Parathyroid adenoma (tissue), 2 donors: ENCODE measurements at regions not wholly inside any gene's neighbourhood (a gene's known extent, or its start where the extent isn't known, plus 50 kb on each side); places are given as distances from the start of the nearest gene placed in this dataset.

Experiments
- H2AFZ ChIP-seq: fragments of 300-600 bp; sonication (generic); one replicate; pipeline ENCODE4 v1.7.0; 2017; ENCODE audit warnings: antibody characterized with exemption, mild to moderate bottlenecking
- H3K27ac ChIP-seq: fragments of 300-600 bp; sonication (generic); one replicate; pipeline ENCODE4 v1.7.0; 2017
- H3K27me3 ChIP-seq: fragments of 300-600 bp; sonication (generic); one replicate; pipeline ENCODE4 v1.7.0; 2017; ENCODE audit warnings: low read length; ENCODE audit not compliant: control insufficient read depth, insufficient read depth
- H3K36me3 ChIP-seq: fragments of 300-600 bp; sonication (generic); one replicate; pipeline ENCODE4 v1.7.0; 2017; ENCODE audit warnings: low read length; ENCODE audit not compliant: control insufficient read depth, insufficient read depth
- H3K4me1 ChIP-seq: fragments of 300-600 bp; sonication (generic); one replicate; pipeline ENCODE4 v1.7.0; 2017; ENCODE audit warnings: control low read depth
- H3K4me2 ChIP-seq: fragments of 300-600 bp; sonication (generic); one replicate; pipeline ENCODE4 v1.7.0; 2017; ENCODE audit warnings: low read length
- H3K4me3 ChIP-seq: fragments of 300-600 bp; sonication (generic); one replicate; pipeline ENCODE4 v1.7.0; 2017; ENCODE audit warnings: low read depth, low read length
- H3K79me2 ChIP-seq: fragments of 300-600 bp; sonication (generic); one replicate; pipeline ENCODE4 v1.7.0; 2017; ENCODE audit warnings: control low read depth
- H3K9ac ChIP-seq: fragments of 300-600 bp; sonication (generic); one replicate; pipeline ENCODE4 v1.7.0; 2017; ENCODE audit warnings: mild to moderate bottlenecking
- H3K9me3 ChIP-seq: fragments of 300-600 bp; sonication (generic); one replicate; pipeline ENCODE4 v1.7.0; 2017; ENCODE audit warnings: low read length; ENCODE audit not compliant: control insufficient read depth
- TF ChIP-seq, protein P1 (sequence below): fragments of 300-600 bp; sonication (generic); IDR thresholded peaks from one replicate; pipeline ENCODE4 v1.7.0; 2017; ENCODE audit warnings: antibody characterized with exemption, mild to moderate bottlenecking
- donor health status: primary hyperparathyroidism.

DNA sequence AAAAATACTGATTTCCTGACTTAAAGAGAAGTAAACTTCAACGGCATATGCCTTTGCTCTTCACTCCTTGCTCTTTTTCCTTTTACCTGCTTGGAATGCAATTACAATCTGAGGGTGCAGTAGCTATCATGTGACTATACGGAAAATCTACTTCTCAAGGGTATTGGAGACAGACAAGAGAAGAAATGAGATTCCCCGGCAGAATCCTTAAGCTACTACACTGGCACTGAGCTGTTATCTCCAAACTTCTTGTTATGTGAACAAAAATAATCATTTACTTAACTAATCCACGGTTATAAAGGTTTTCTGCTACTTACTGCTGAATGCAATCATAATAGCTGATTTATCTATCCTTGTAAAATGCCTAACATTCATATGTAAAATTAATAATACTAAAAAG is 118.0 kb upstream of the IFNG-AS1 start:
- H3K9ac ChIP-seq, result no peak overlapping the region
- no peak overlapping the region for H3K27ac ChIP-seq
- H2AFZ ChIP-seq, result no peak overlapping the region
- H3K9me3 ChIP-seq, result no peaks in the 10 kb centered on the region
- H3K4me1 ChIP-seq, result no peaks in the 10 kb centered on the region
- no peaks in the 10 kb centered on the region for H3K79me2 ChIP-seq
- no peak overlapping the region for H3K4me3 ChIP-seq
- H3K27me3 ChIP-seq, result no peaks in the 10 kb centered on the region
- no peak overlapping the region for H3K4me2 ChIP-seq
- TF ChIP-seq, protein P1, sequence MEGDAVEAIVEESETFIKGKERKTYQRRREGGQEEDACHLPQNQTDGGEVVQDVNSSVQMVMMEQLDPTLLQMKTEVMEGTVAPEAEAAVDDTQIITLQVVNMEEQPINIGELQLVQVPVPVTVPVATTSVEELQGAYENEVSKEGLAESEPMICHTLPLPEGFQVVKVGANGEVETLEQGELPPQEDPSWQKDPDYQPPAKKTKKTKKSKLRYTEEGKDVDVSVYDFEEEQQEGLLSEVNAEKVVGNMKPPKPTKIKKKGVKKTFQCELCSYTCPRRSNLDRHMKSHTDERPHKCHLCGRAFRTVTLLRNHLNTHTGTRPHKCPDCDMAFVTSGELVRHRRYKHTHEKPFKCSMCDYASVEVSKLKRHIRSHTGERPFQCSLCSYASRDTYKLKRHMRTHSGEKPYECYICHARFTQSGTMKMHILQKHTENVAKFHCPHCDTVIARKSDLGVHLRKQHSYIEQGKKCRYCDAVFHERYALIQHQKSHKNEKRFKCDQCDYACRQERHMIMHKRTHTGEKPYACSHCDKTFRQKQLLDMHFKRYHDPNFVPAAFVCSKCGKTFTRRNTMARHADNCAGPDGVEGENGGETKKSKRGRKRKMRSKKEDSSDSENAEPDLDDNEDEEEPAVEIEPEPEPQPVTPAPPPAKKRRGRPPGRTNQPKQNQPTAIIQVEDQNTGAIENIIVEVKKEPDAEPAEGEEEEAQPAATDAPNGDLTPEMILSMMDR, result no peak
- H3K36me3 ChIP-seq, result no peaks in the 10 kb centered on the region

DNA sequence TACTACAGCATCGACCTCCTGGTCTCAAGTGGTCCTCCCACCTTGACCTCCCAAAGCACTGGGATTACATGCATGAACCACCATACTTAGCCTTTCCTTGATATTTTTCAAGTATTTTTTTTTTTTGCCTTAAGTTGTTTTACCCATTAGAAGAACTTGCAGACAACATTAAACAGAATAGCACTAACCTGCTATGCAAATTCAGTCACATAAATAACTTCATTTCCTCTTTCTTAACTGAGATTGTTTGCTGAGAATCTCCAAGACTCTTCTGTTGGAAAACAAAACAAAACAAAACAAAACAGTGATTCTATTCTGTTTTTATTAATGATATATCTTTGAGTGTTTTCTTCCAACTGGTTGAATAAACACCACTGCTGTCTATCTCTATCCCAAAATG is 115.9 kb upstream of the IFNG-AS1 start:
- H3K27ac ChIP-seq, result no peak overlapping the region
- H2AFZ ChIP-seq, result no peak overlapping the region
- no peaks in the 10 kb centered on the region for H3K4me1 ChIP-seq
- no peaks in the 10 kb centered on the region for H3K9me3 ChIP-seq
- H3K4me3 ChIP-seq, result no peak overlapping the region
- H3K79me2 ChIP-seq, result no peaks in the 10 kb centered on the region
- no peaks in the 10 kb centered on the region for H3K27me3 ChIP-seq
- no peak overlapping the region for H3K9ac ChIP-seq
- H3K4me2 ChIP-seq, result no peak overlapping the region
- TF ChIP-seq, protein P1, result no peak
- H3K36me3 ChIP-seq, result no peaks in the 10 kb centered on the region

DNA sequence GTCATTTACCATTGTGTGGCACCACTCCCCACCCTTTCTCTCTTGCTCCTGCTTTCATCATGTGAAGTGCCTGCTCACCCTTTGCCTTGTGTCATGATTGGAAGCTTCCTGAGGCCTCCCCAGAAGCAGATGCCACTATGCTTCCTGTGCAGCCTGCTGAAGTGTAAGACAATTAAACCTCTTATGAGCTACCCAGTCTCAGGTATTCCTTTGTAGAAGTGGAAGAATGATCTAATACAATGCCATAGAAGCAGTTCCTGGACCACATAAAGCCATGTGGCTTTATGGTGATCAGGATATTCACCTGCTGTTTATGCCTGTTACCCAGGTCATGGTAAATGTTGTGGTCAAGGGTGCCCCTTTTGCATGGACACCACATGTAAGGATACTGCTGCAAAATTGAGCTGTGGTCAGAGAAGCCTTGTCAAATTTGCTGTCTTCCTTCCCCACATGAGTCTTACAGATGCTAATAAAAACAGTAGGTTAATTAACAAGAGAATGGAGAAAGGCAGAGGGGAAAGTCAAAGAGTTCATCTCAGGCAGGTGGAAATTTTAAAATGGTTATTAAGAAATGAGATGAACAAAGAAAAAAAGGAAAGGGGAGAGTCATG is 112.8 kb upstream of the IFNG-AS1 start:
- no peak overlapping the region for H2AFZ ChIP-seq
- H3K4me1 ChIP-seq, result no peaks in the 10 kb centered on the region
- H3K9me3 ChIP-seq, result no peaks in the 10 kb centered on the region
- H3K36me3 ChIP-seq, result no peaks in the 10 kb centered on the region
- no peak overlapping the region for H3K4me2 ChIP-seq
- H3K27me3 ChIP-seq, result no peaks in the 10 kb centered on the region
- no peak overlapping the region for H3K27ac ChIP-seq
- H3K9ac ChIP-seq, result no peak overlapping the region
- H3K4me3 ChIP-seq, result no peak overlapping the region
- TF ChIP-seq, protein P1, result no peak
- no peaks in the 10 kb centered on the region for H3K79me2 ChIP-seq

DNA sequence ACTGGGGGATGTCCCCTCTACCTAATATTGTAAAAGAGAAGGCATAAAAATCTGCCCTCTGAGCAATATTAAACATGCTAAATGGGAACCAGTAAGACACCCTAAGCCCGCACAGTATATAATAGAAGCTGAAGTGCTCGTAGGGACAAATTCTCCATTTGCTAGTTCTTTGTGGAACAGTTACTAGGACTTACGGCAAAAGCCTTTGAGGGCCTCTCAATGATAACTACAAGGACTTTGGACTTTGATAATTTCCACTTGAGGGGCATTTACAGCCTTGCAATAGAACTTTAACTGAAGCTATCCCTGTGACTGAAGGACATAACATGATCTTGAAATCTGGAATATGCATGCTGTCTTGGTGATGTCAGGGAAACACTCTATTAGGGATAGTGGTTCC is 111.5 kb upstream of the IFNG-AS1 start:
- H2AFZ ChIP-seq, result no peak overlapping the region
- no peak overlapping the region for H3K4me2 ChIP-seq
- H3K79me2 ChIP-seq, result no peaks in the 10 kb centered on the region
- TF ChIP-seq, protein P1, result no peak
- no peak overlapping the region for H3K4me3 ChIP-seq
- H3K4me1 ChIP-seq, result no peaks in the 10 kb centered on the region
- H3K9me3 ChIP-seq, result no peaks in the 10 kb centered on the region
- no peak overlapping the region for H3K9ac ChIP-seq
- no peaks in the 10 kb centered on the region for H3K27me3 ChIP-seq
- no peaks in the 10 kb centered on the region for H3K36me3 ChIP-seq
- no peak overlapping the region for H3K27ac ChIP-seq

DNA sequence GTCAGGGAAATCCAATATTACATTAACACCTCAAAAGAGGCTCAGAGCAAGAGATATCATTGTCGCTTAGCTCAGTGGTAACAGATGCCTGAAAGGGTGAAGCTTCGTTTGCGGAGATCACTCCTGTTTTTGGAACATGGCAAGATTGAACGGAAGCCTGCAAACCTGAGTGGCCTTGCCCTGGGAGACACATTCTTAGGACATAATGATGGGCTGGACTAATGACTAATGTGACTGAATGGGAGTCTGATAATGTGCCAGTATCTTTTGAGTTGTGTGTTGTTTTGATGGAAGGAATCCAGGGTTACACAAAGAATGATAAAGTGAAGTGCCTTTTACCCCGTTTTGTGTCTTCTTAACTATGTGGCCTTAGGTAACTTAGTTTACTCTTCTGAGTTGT is 109.3 kb upstream of the IFNG-AS1 start:
- no peak overlapping the region for H3K27ac ChIP-seq
- no peak overlapping the region for H3K4me2 ChIP-seq
- H3K4me3 ChIP-seq, result no peak overlapping the region
- H3K9me3 ChIP-seq, result no peaks in the 10 kb centered on the region
- no peaks in the 10 kb centered on the region for H3K27me3 ChIP-seq
- H2AFZ ChIP-seq, result no peak overlapping the region
- TF ChIP-seq, protein P1, result no peak
- no peaks in the 10 kb centered on the region for H3K4me1 ChIP-seq
- no peaks in the 10 kb centered on the region for H3K36me3 ChIP-seq
- H3K79me2 ChIP-seq, result no peaks in the 10 kb centered on the region
- H3K9ac ChIP-seq, result no peak overlapping the region
